HG02678 (cell line): ENCODE measurements at regions not wholly inside any gene's neighbourhood (a gene's known extent, or its start where the extent isn't known, plus 50 kb on each side); places are given as distances from the start of the nearest gene placed in this dataset.

Source experiments
- ATAC-seq: cut with Tn5 transposase; IDR thresholded peaks from one replicate; pipeline ENCODE4 v1.9.1; 2021; ENCODE audit warnings: mild to moderate bottlenecking, moderate library complexity; ENCODE audit not compliant: unreplicated experiment

- ATAC-seq = no peak
Measured at GRCh38 chr2:19238440-19239060, 119.9 kb downstream of the OSR1 start.

- no peak for ATAC-seq
Measured at GRCh38 chr2:19235308-19235707, 123.1 kb downstream of the OSR1 start.

- no peak for ATAC-seq
Measured at GRCh38 chr2:19232312-19232711, 126.1 kb downstream of the OSR1 start.

- no peak for ATAC-seq
Measured at GRCh38 chr2:19231625-19232024, 126.8 kb downstream of the OSR1 start.

- no peak for ATAC-seq
Measured at GRCh38 chr2:19230626-19231025, 127.8 kb downstream of the OSR1 start.

GRCh38 chr2:19228715-19229114 lies 129.7 kb downstream of the OSR1 start:
- ATAC-seq = no peak

GRCh38 chr2:19228181-19228593 lies 130.2 kb downstream of the OSR1 start:
- no peak for ATAC-seq

GRCh38 chr2:19226871-19227270 lies 131.6 kb downstream of the OSR1 start:
- no peak for ATAC-seq

- ATAC-seq = no peak
Measured at GRCh38 chr2:19226386-19226785, 132.0 kb downstream of the OSR1 start.

- no peak for ATAC-seq
Measured at GRCh38 chr2:19225931-19226330, 132.5 kb downstream of the OSR1 start.

- no peak for ATAC-seq
Measured at GRCh38 chr2:19225126-19225525, 133.3 kb downstream of the OSR1 start.

- ATAC-seq = no peak
Measured at GRCh38 chr2:19224486-19224885, 133.9 kb downstream of the OSR1 start.

GRCh38 chr2:19224011-19224410 lies 134.4 kb downstream of the OSR1 start:
- no peak for ATAC-seq

- no peak for ATAC-seq
Measured at GRCh38 chr2:19219060-19219459, 139.4 kb downstream of the OSR1 start.

- no peak for ATAC-seq
Measured at GRCh38 chr2:19218166-19218565, 140.3 kb downstream of the OSR1 start.

- no peak for ATAC-seq
Measured at GRCh38 chr2:19216676-19217602, 141.5 kb downstream of the OSR1 start.

- ATAC-seq = no peak
Measured at GRCh38 chr2:19216238-19216637, 142.2 kb downstream of the OSR1 start.

GRCh38 chr2:19214682-19215391 lies 143.6 kb downstream of the OSR1 start:
- no peak for ATAC-seq

GRCh38 chr2:19209575-19210341 lies 148.7 kb downstream of the OSR1 start:
- no peak for ATAC-seq

- ATAC-seq = no peak
Measured at GRCh38 chr2:19208479-19209199, 149.8 kb downstream of the OSR1 start.
